Testis (tissue), 2 donors: ENCODE measurements at regions not wholly inside any gene's neighbourhood (a gene's known extent, or its start where the extent isn't known, plus 50 kb on each side); places are given as distances from the start of the nearest gene placed in this dataset.
"Not testable (repeated sequence)": the region's sequence is repeated elsewhere in the genome, so short reads cannot be mapped to it uniquely, and the experiment has no call there.

Experiments used
- DNase-seq: peaks from one replicate; pipeline ENCODE4 v3.0.0-alpha.2; 2019
- H3K27ac ChIP-seq, 2 donors: fragments of 200-600 bp; sonication (generic); one replicate each; pipeline ENCODE4 v1.5.1; 2019
- H3K27me3 ChIP-seq: fragments of 200-600 bp; sonication (generic); one replicate; pipeline ENCODE4 v1.5.1; 2019
- H3K36me3 ChIP-seq: fragments of 200-600 bp; sonication (generic); one replicate; pipeline ENCODE4 v1.5.1; 2017; ENCODE audit warnings: low read depth; ENCODE audit errors: missing control alignments
- H3K4me1 ChIP-seq: fragments of 200-600 bp; sonication (generic); one replicate; pipeline ENCODE4 v1.5.1; 2019
- H3K4me3 ChIP-seq, 2 donors: fragments of 200-600 bp; sonication (generic); one replicate each; pipeline ENCODE4 v1.5.1; 2017 to 2019
- H3K9me3 ChIP-seq: fragments of 200-600 bp; sonication (generic); one replicate; pipeline ENCODE4 v1.5.1; 2017
- CTCF ChIP-seq, 3 experiments: fragments of 450-650 bp in 2 of 3; fragments of 200-600 bp in 1 of 3; sonication (generic) in 1 of 3; IDR thresholded peaks; one replicate each; pipeline ENCODE4 v1.5.1; 2016 to 2019; ENCODE audit warnings: antibody characterized with exemption in 3 of 3, mild to moderate bottlenecking in 2 of 3, moderate library complexity in 1 of 3
- POLR2A ChIP-seq: fragments of 450-650 bp; IDR thresholded peaks from one replicate; pipeline ENCODE4 v1.6.1; 2017; ENCODE audit warnings: antibody characterized with exemption, mild to moderate bottlenecking, moderate library complexity
- WGBS, 2 donors: methylation state at CpG; one replicate each; pipeline ENCODE4 v1.1.5; 2018; 5-methylcytosine and 5-hydroxymethylcytosine counted together
- intact Hi-C: fragments of 100-400 bp; cut with DNase I; formaldehyde crosslinking; loops from one replicate; pipeline ENCODE4 v1.15.1; 2023; ENCODE audit warnings: low total_unique reads

GRCh38 chr3:126284258-126284904 lies 72.8 kb downstream of the KLF15 start:
- Histone ChIP-seq H3K27ac (no peak overlapping the region), H3K27me3 (no peaks in the 10 kb centered on the region), H3K9me3 (no peaks in the 10 kb centered on the region), H3K4me1 (peaks cover 6% of the 10 kb centered on the region), H3K4me3 (no peak overlapping the region), H3K36me3 (no peaks in the 10 kb centered on the region)
- no peak for DNase-seq
- 89 to 94% methylated on average over 9 of the region's 9 CpGs for WGBS, 2 donors
- intact Hi-C loops = no loop called here
- TF ChIP-seq CTCF (IDR thresholded peaks at IDR 0.05) (no peak), POLR2A (no peak)

- H3K4me3 ChIP-seq, H3K9me3 ChIP-seq, H3K27me3 ChIP-seq, DNase-seq, H3K36me3 ChIP-seq, intact Hi-C loops, H3K4me1 ChIP-seq, H3K27ac ChIP-seq: not testable (repeated sequence)
- 86 to 96% methylated on average over 2 of the region's 2 CpGs for WGBS, 2 donors
Measured at GRCh38 chr3:126283651-126284050, 73.6 kb downstream of the KLF15 start.

- no peak overlapping the region for H3K4me3 ChIP-seq
- intact Hi-C loops = no loop called here
- H3K27me3 ChIP-seq = no peaks in the 10 kb centered on the region
- no peak for DNase-seq
- TF ChIP-seq CTCF (IDR thresholded peaks at IDR 0.05) (no peak), POLR2A (no peak)
- H3K36me3 ChIP-seq = no peaks in the 10 kb centered on the region
- H3K4me1 ChIP-seq = no peaks in the 10 kb centered on the region
- H3K27ac ChIP-seq = no peak overlapping the region
- no peaks in the 10 kb centered on the region for H3K9me3 ChIP-seq
- WGBS, 2 donors = 96 to 97% methylated on average over 1 of the region's 1 CpG
Measured at GRCh38 chr3:126279853-126280252, 77.4 kb downstream of the KLF15 start.

DNA sequence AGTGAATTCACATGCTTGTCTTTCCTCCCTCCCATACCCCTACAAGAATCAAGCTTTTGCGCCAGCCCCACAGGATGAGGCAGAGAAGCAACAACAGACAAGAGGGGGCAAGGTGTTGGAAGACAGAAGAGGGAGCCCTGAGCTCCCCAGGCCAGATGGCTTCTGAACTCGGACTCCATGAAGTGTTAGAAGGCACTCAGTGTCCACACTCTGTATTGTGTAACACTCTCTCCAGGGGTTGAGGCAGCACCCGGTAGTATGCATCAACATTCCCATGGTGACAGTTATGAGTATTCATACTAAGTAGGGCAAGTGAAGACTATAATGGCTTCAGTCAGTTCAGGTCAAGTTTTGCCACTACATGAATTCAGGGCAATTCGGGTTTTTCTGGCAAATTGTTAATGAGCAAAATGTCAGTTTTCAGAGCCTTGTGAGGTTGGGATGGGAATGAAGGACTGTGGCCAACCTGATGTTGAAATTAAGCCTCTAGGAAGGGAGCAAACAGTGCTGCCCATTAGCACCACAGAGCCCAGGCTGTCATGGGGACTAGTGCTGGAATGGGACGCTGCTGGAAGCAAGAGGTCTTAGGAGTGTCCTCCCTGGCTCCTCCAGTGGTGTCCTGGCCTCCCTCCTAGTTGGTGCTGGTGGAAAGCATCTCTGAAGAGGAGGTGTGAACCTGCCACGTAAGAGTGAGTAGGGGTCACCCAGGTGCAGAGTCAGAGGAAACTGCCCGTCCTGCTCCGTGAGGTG lies 79.4 kb downstream of the KLF15 start:
- Histone ChIP-seq H3K27ac (no peak overlapping the region), H3K36me3 (no peaks in the 10 kb centered on the region), H3K27me3 (no peaks in the 10 kb centered on the region), H3K9me3 (no peaks in the 10 kb centered on the region), H3K4me3 (no peak overlapping the region), H3K4me1 (no peaks in the 10 kb centered on the region)
- no peak for TF ChIP-seq POLR2A
- TF ChIP-seq CTCF (IDR thresholded peaks at IDR 0.05) = no peak
- DNase-seq = no peak
- 86% methylated on average over 8 of the region's 8 CpGs for WGBS, 2 donors
- intact Hi-C loops = no loop called here

GRCh38 chr3:126275620-126275904 lies 81.6 kb downstream of the KLF15 start:
- Histone ChIP-seq H3K36me3 (no peaks in the 10 kb centered on the region), H3K27ac (no peak overlapping the region), H3K4me3 (no peak overlapping the region), H3K4me1 (peaks cover 5% of the 10 kb centered on the region), H3K9me3 (no peaks in the 10 kb centered on the region), H3K27me3 (no peaks in the 10 kb centered on the region)
- TF ChIP-seq POLR2A (no peak), CTCF (IDR thresholded peaks at IDR 0.05) (no peak)
- WGBS, 2 donors = 93 to 96% methylated on average over 2 of the region's 2 CpGs
- intact Hi-C loops = no loop called here
- no peak for DNase-seq
